ENCODE measurements at regions not wholly inside any gene's neighbourhood (a gene's known extent, or its start where the extent isn't known, plus 50 kb on each side); places are given as distances from the start of the nearest gene placed in this dataset.

- DNase-seq (ENCODE audit: low read depth in 1 of 2, low spot score in 1 of 2) = no peak
- no peaks in the 10 kb centered on the region for H3K27me3 ChIP-seq (ENCODE audit: insufficient read depth, poor library complexity, severe bottlenecking)
- no peak overlapping the region for H3K4me3 ChIP-seq (replicated peaks; ENCODE audit: insufficient read depth, low read length)
- no peak overlapping the region for H3K27ac ChIP-seq (replicated peaks)
- TF ChIP-seq POLR2AphosphoS5 (IDR thresholded peaks at IDR 0.05; ENCODE audit: low read depth) = no peak
- TF ChIP-seq SPI1 (IDR thresholded peaks at IDR 0.05; ENCODE audit: borderline replicate concordance, low read depth) = no peak
- no peak for TF ChIP-seq CTCF (IDR thresholded peaks at IDR 0.05; ENCODE audit: insufficient read depth, low read length)
- no peak for TF ChIP-seq REST (IDR thresholded peaks at IDR 0.05; ENCODE audit: insufficient replicate concordance, low read depth)
- TF ChIP-seq GABPA (IDR thresholded peaks at IDR 0.05; ENCODE audit: low read depth) = no peak
Observed at GRCh38 chr4:157564771-157565170, 344.2 kb downstream of the GRIA2 start.

- no peak for DNase-seq (ENCODE audit: low read depth in 1 of 2, low spot score in 1 of 2)
- TF ChIP-seq REST (IDR thresholded peaks at IDR 0.05; ENCODE audit: insufficient replicate concordance, low read depth) = no peak
- no peak for TF ChIP-seq SPI1 (IDR thresholded peaks at IDR 0.05; ENCODE audit: borderline replicate concordance, low read depth)
- no peak for TF ChIP-seq CTCF (IDR thresholded peaks at IDR 0.05; ENCODE audit: insufficient read depth, low read length)
- TF ChIP-seq POLR2AphosphoS5 (IDR thresholded peaks at IDR 0.05; ENCODE audit: low read depth) = no peak
- TF ChIP-seq GABPA (IDR thresholded peaks at IDR 0.05; ENCODE audit: low read depth) = no peak
- no peak overlapping the region for H3K27ac ChIP-seq (replicated peaks)
- H3K27me3 ChIP-seq (ENCODE audit: insufficient read depth, poor library complexity, severe bottlenecking) = no peaks in the 10 kb centered on the region
- H3K4me3 ChIP-seq (replicated peaks; ENCODE audit: insufficient read depth, low read length) = no peak overlapping the region
Observed at GRCh38 chr4:157564218-157564617, 343.7 kb downstream of the GRIA2 start.

- no peak for TF ChIP-seq CTCF (IDR thresholded peaks at IDR 0.05; ENCODE audit: insufficient read depth, low read length)
- no peak for TF ChIP-seq REST (IDR thresholded peaks at IDR 0.05; ENCODE audit: insufficient replicate concordance, low read depth)
- TF ChIP-seq SPI1 (IDR thresholded peaks at IDR 0.05; ENCODE audit: borderline replicate concordance, low read depth) = no peak
- TF ChIP-seq POLR2AphosphoS5 (IDR thresholded peaks at IDR 0.05; ENCODE audit: low read depth) = no peak
- no peak for TF ChIP-seq GABPA (IDR thresholded peaks at IDR 0.05; ENCODE audit: low read depth)
Observed at GRCh38 chr4:157558016-157558415, 337.5 kb downstream of the GRIA2 start.

More at GRCh38 chr4:157558016-157558415, 337.5 kb downstream of the GRIA2 start:
- Histone ChIP-seq H3K27me3 (ENCODE audit: insufficient read depth, poor library complexity, severe bottlenecking) (no peaks in the 10 kb centered on the region), H3K27ac (replicated peaks) (no peak overlapping the region), H3K4me3 (replicated peaks; ENCODE audit: insufficient read depth, low read length) (no peak overlapping the region)
- DNase-seq (ENCODE audit: low read depth in 1 of 2, low spot score in 1 of 2) = no peak

Measured in HL-60 (cell line).